Amygdala (tissue), 56 donors: ENCODE measurements at regions not wholly inside any gene's neighbourhood (a gene's known extent, or its start where the extent isn't known, plus 50 kb on each side); places are given as distances from the start of the nearest gene placed in this dataset.
"Not testable (repeated sequence)": the region's sequence is repeated elsewhere in the genome, so short reads cannot be mapped to it uniquely, and the experiment has no call there.

Experiments used
- DNase-seq, 56 donors: peaks; one replicate each; lab custom pipeline; 2025; lab: John Stamatoyannopoulos, UW

- no peak for DNase-seq
Observed at GRCh38 chr9:111276431-111277128, 53.4 kb downstream of the OR2K2 start.

GRCh38 chr9:111274737-111275136 lies 55.3 kb downstream of the OR2K2 start:
- DNase-seq: no peak

GRCh38 chr9:111272581-111272980 lies 57.4 kb downstream of the OR2K2 start:
- no peak for DNase-seq

GRCh38 chr9:111271481-111272080 lies 58.4 kb downstream of the OR2K2 start:
- no peak for DNase-seq

GRCh38 chr9:111271047-111271446 lies 59.0 kb downstream of the OR2K2 start:
- DNase-seq: no peak

GRCh38 chr9:111266024-111266423 lies 64.0 kb downstream of the OR2K2 start:
- not testable (repeated sequence) for DNase-seq

- DNase-seq: no peak
Observed at GRCh38 chr9:111263116-111263515, 66.9 kb downstream of the OR2K2 start.

- no peak for DNase-seq
Observed at GRCh38 chr9:111258875-111259271, 71.2 kb downstream of the OR2K2 start.

GRCh38 chr9:111258209-111258874 lies 71.7 kb downstream of the OR2K2 start:
- DNase-seq: no peak

- DNase-seq: peak in 4 of 56 donors; percentile 2 to 17 (median 7)
Observed at GRCh38 chr9:111253742-111254437, 76.1 kb downstream of the OR2K2 start.

GRCh38 chr9:111250875-111251842 lies 78.9 kb downstream of the OR2K2 start:
- no peak for DNase-seq

- DNase-seq: no peak
Observed at GRCh38 chr9:111237447-111237846, 92.6 kb downstream of the OR2K2 start.

- DNase-seq: no peak
Observed at GRCh38 chr9:111236332-111236731, 93.7 kb downstream of the OR2K2 start.

- no peak for DNase-seq
Observed at GRCh38 chr9:111233963-111234362, 96.1 kb downstream of the OR2K2 start.

GRCh38 chr9:111232997-111233790 lies 96.8 kb downstream of the OR2K2 start:
- DNase-seq: no peak

GRCh38 chr9:111231801-111232580 lies 98.0 kb downstream of the OR2K2 start:
- no peak for DNase-seq

GRCh38 chr9:111222757-111223156 lies 107.3 kb downstream of the OR2K2 start:
- DNase-seq: no peak

GRCh38 chr9:111212874-111213273 lies 117.2 kb downstream of the OR2K2 start:
- DNase-seq: no peak
